GM21423 (cell line): ENCODE measurements at regions not wholly inside any gene's neighbourhood (a gene's known extent, or its start where the extent isn't known, plus 50 kb on each side); places are given as distances from the start of the nearest gene placed in this dataset.
"Not testable (repeated sequence)": the region's sequence is repeated elsewhere in the genome, so short reads cannot be mapped to it uniquely, and the experiment has no call there.

ENCODE experiments used
- ATAC-seq: cut with Tn5 transposase; IDR thresholded peaks from one replicate; pipeline ENCODE4 v1.9.1; 2021; ENCODE audit warnings: mild to moderate bottlenecking, moderate library complexity; ENCODE audit not compliant: unreplicated experiment

DNA sequence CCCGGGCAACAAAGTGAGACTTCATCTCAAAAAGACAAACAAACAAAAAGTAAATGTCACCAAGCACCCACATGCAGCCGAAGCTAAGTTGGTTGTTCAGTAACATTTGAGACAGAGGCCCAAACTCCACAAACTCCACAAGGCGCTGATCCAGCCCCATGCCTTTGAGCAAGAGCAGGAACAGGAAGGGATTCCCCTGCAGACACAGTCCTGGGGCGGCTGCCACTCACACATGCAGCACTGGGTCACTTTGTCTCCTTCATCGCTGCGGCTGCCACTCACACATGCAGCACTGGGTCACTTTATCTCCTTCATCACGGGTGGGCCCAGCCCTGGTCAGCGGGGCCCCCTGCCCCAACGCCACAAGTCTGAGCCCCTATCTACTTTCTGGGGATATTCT, 246.9 kb upstream of the RREB1 start:
- no peak for ATAC-seq

GRCh38 chr6:6861351-6861894, 246.3 kb upstream of the RREB1 start:
- ATAC-seq: no peak

DNA sequence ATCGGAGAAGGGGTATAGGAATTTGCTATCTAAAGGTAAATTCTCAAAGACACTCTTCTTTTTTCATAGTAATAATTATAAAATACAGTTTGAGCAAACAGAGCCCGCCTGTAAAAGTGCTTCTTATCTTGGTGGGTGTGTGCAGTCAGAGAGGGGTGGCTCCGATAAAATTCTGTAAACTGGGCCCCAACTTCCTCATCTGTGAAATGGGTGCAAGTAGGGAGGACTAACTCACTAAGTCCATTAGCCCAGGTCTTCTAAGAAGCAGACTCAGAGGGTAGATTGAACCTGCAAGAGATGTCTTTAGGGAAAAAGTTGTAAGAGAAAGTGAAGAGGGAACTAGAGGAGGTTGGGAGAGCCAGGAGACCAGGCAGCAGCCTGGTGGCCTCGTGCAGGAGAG, 245.8 kb upstream of the RREB1 start:
- ATAC-seq: no peak

GRCh38 chr6:6863970-6864639, 243.7 kb upstream of the RREB1 start:
- ATAC-seq: no peak

GRCh38 chr6:6865611-6866010, 242.2 kb upstream of the RREB1 start:
- no peak for ATAC-seq

- ATAC-seq: no peak
Measured at GRCh38 chr6:6866656-6867403, 240.9 kb upstream of the RREB1 start.

DNA sequence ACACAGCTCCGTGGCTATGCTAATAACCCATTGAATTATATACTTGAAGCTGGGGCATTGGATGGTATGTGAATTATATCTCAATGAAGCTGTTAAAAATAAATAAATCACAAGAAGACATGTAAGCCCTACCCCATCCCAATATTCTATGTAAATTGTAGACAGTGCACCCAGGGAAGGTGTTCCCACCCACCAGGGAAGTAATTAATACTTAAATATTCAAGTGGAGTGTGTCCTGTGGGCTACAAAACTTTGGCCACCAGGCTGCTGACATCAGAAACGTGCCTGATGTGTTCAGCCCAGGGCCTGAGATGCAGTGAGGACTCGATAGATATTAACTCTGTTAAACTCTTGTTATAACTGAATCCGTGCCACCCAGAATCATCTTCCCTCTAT, 240.4 kb upstream of the RREB1 start:
- no peak for ATAC-seq

DNA sequence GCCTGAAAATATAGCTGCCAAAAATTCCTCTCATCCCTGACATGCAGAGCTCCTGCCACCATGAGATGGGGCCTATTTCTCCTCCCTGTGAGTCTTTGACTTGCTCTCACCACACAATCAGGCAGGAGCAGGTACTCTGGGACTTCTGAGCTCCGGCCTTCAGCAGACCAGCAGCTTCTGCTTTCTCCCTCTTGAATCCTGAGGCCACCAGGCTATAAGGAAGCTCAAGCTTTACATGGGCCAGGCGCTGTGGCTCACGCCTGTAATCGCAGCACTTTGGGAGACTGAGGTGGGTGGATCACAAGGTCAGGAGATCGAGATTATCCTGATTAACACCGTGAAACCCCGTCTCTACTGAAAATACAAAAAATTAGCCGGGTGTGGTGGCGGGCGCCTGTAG, 238.7 kb upstream of the RREB1 start:
- no peak for ATAC-seq

GRCh38 chr6:6870921-6871320, 236.8 kb upstream of the RREB1 start:
- ATAC-seq: no peak

GRCh38 chr6:6872459-6873344, 235.1 kb upstream of the RREB1 start:
- no peak for ATAC-seq

GRCh38 chr6:6873778-6874177, 234.0 kb upstream of the RREB1 start:
- no peak for ATAC-seq

GRCh38 chr6:6875818-6876470, 231.8 kb upstream of the RREB1 start:
- no peak for ATAC-seq

- not testable (repeated sequence) for ATAC-seq
Measured at GRCh38 chr6:6877792-6878191, 230.0 kb upstream of the RREB1 start.

DNA sequence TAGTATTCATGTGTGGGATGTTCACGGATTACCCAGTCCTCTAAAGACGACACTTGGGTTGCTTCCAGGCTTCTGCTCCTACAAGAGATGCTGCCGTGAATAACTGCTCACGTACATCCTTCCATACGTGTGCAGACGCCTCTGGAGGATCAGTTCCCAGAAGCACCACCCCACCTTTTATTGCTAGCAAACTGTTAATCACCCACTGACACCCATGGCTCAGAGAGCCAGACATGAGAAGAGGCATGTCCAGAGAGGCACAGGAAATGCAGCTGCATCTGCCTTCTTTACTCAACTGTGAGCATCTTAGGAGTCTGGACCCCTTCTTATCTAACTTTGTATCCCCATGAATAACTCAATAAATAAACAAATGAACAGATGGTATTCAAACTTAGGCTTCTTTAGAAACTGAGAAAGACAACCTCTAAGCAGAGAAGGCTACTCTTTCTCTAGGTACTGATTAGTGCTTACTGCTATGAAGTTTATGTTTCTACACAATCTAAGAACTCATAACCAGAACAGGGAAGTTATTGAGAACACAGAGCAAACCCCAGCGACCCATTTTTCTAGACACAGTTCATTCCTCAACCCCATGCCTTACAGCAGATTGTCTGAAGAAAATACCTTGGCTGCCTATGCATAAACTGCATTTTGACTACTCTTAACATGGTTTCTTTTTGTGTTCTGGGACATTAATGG, 228.7 kb upstream of the RREB1 start:
- ATAC-seq: no peak

GRCh38 chr6:6879586-6879974, 228.2 kb upstream of the RREB1 start:
- ATAC-seq: not testable (repeated sequence)

DNA sequence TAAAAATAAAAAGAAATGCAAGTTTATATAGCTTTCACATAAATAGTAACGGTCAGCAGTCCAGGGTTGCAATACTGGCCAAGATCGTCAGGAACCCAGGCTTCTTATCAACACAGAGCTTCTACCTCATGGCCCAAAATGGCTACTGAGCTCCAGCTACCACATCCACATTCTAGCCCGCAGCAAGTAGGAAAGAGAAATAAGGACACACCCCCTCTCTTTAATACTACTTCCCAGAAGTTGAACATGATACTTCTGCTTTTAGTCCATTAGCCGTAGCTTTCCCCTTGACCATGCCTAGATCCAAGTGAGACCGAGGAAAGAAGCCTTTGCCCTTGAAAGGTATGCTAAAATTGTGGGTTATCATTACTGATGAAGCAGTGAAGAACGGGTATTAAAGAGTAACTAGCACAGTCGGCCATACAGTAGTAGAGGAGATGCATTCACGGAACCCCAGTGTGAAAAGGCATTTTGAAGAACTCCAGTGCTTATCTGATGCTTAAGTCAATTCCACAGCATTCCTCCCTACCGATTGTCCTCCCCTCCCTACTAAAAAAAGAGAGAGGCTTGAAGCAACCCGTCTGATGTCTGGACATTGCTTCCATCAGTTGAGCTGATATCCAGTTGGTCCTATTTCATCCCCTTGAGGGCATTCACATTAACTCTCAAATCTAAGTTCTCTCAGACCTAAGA, 226.9 kb upstream of the RREB1 start:
- ATAC-seq: no peak

- no peak for ATAC-seq
Measured at GRCh38 chr6:6881438-6882225, 226.1 kb upstream of the RREB1 start.

DNA sequence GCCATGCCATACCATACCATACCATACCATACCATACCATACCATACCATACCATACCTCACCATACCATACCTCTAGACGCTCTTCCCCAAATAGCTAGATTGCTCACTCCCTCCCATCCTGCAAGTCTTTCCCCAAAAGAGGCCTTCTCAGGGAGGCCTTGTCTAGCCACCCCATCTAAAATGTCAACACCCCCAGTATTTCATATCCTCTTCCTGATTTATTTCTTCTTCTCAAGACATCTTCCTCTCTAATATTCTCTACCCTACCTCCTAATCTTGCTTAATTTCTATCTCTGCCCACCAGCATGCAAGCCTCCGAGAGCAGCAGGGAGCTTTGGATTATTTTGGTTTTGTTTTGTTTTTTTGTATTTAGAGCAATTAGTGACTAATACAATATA, 225.2 kb upstream of the RREB1 start:
- ATAC-seq: no peak

DNA sequence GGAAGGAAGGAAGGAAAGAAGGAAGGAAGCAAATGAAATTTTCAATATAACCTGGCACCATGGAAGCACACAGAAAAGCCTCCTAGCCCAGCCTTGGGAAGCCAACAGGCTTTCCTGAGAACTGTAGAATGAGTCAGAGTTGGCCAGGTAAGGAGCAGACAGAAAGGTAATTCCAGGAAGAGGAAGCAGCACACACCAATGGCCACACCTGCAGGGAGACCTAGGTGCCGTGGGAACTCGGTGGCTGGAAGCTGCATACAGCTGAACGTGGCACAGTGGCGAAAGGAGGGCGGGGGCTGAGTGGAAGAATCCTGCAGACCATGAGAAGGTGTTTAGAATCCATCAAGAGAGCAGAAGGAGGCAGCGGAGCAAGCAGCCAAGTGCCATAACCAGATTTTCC, 224.8 kb upstream of the RREB1 start:
- ATAC-seq: no peak
